WTC11 (cell line): ENCODE measurements at regions not wholly inside any gene's neighbourhood (a gene's known extent, or its start where the extent isn't known, plus 50 kb on each side); places are given as distances from the start of the nearest gene placed in this dataset.

ENCODE experiments used
- ELF4 ChIP-seq: sonication (generic); formaldehyde crosslinking; IDR thresholded peaks from 2 replicates; pipeline ENCODE4 v1.8.1; 2022; ENCODE audit warnings: low read depth, mild to moderate bottlenecking, moderate library complexity, missing genetic modification reagents
- ETV6 ChIP-seq: sonication (generic); formaldehyde crosslinking; IDR thresholded peaks from 2 replicates; pipeline ENCODE4 v1.8.1; 2022; ENCODE audit warnings: mild to moderate bottlenecking, missing genetic modification reagents
- FOXJ3 ChIP-seq: sonication (generic); formaldehyde crosslinking; IDR thresholded peaks from 2 replicates; pipeline ENCODE4 v1.9.0; 2021; ENCODE audit warnings: missing genetic modification reagents, mild to moderate bottlenecking, borderline replicate concordance
- FOXP1 ChIP-seq: sonication (generic); formaldehyde crosslinking; IDR thresholded peaks from 2 replicates; pipeline ENCODE4 v1.8.0; 2022; ENCODE audit warnings: missing genetic modification reagents, mild to moderate bottlenecking, moderate library complexity, borderline replicate concordance
- IRF2 ChIP-seq: sonication (generic); formaldehyde crosslinking; IDR thresholded peaks from 2 replicates; pipeline ENCODE4 v1.8.0; 2022; ENCODE audit warnings: low read depth, missing genetic modification reagents, borderline replicate concordance
- NR2C2 ChIP-seq: sonication (generic); formaldehyde crosslinking; IDR thresholded peaks from 2 replicates; pipeline ENCODE4 v1.8.0; 2022; ENCODE audit warnings: mild to moderate bottlenecking, missing genetic modification reagents
- RELA ChIP-seq: sonication (generic); formaldehyde crosslinking; IDR thresholded peaks from 2 replicates; pipeline ENCODE4 v1.8.1; 2022; ENCODE audit warnings: missing genetic modification reagents, mild to moderate bottlenecking, borderline replicate concordance
- TF ChIP-seq, protein P1 (sequence below): fragments of 200-600 bp; IDR thresholded peaks from 2 replicates; pipeline ENCODE4 v1.8.0; 2022; ENCODE audit warnings: antibody characterized with exemption
- TF ChIP-seq, protein P2 (sequence below): fragments of 250-450 bp; sonication (Bioruptor Pico); IDR thresholded peaks from 2 replicates; pipeline ENCODE4 v1.9.0; 2021; ENCODE audit warnings: moderate library complexity, mild to moderate bottlenecking, inconsistent platforms, borderline replicate concordance
- TF ChIP-seq, protein P3 (sequence below): sonication (generic); formaldehyde crosslinking; IDR thresholded peaks from 2 replicates; pipeline ENCODE4 v1.8.1; 2023; ENCODE audit warnings: mild to moderate bottlenecking, missing genetic modification reagents
- TF ChIP-seq, protein P4 (sequence below): sonication (generic); formaldehyde crosslinking; IDR thresholded peaks from 2 replicates; pipeline ENCODE4 v1.8.0; 2022; ENCODE audit warnings: mild to moderate bottlenecking, missing genetic modification reagents
- TF ChIP-seq, protein P5 (sequence below): sonication (generic); formaldehyde crosslinking; IDR thresholded peaks from 2 replicates; pipeline ENCODE4 v1.8.1; 2023; ENCODE audit warnings: mild to moderate bottlenecking, missing genetic modification reagents, moderate library complexity
- TF ChIP-seq, protein P6 (sequence below): sonication (generic); formaldehyde crosslinking; IDR thresholded peaks from 2 replicates; pipeline ENCODE4 v1.8.1; 2023; ENCODE audit warnings: mild to moderate bottlenecking, missing genetic modification reagents
- TF ChIP-seq, protein P7 (sequence below): sonication (generic); formaldehyde crosslinking; conservative IDR thresholded peaks from 2 replicates; pipeline ENCODE4 v1.8.1; 2022; ENCODE audit warnings: mild to moderate bottlenecking, missing genetic modification reagents

DNA sequence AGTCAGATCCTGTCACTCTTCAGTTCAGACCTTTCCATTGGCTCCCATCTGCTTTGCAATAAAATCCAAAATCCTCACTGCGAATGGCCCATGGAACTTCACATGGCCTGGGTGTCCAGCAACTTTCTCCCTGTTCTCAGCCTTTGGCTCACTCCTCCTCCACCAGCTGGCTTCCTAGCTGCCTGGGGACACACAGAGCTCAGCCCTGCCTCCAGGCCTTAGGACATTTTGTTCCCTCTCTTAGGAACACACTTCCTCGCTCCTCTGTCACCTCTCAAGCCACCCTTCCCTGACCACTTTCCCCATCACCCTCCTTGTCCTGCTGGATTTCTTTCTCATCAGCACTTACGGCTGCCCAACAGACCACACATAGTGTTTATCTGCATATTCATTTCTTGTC lies 419.6 kb downstream of the MED13L start:
- TF ChIP-seq, protein P1, sequence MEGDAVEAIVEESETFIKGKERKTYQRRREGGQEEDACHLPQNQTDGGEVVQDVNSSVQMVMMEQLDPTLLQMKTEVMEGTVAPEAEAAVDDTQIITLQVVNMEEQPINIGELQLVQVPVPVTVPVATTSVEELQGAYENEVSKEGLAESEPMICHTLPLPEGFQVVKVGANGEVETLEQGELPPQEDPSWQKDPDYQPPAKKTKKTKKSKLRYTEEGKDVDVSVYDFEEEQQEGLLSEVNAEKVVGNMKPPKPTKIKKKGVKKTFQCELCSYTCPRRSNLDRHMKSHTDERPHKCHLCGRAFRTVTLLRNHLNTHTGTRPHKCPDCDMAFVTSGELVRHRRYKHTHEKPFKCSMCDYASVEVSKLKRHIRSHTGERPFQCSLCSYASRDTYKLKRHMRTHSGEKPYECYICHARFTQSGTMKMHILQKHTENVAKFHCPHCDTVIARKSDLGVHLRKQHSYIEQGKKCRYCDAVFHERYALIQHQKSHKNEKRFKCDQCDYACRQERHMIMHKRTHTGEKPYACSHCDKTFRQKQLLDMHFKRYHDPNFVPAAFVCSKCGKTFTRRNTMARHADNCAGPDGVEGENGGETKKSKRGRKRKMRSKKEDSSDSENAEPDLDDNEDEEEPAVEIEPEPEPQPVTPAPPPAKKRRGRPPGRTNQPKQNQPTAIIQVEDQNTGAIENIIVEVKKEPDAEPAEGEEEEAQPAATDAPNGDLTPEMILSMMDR, result no peak
- no peak for TF ChIP-seq FOXP1 (CRISPR knock-in tag)
- TF ChIP-seq RELA, result no peak
- TF ChIP-seq, protein P2, sequence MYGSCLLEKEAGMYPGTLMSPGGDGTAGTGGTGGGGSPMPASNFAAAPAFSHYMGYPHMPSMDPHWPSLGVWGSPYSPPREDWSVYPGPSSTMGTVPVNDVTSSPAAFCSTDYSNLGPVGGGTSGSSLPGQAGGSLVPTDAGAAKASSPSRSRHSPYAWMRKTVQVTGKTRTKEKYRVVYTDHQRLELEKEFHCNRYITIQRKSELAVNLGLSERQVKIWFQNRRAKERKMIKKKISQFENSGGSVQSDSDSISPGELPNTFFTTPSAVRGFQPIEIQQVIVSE (CRISPR knock-in tag), result no peak
- TF ChIP-seq, protein P3, sequence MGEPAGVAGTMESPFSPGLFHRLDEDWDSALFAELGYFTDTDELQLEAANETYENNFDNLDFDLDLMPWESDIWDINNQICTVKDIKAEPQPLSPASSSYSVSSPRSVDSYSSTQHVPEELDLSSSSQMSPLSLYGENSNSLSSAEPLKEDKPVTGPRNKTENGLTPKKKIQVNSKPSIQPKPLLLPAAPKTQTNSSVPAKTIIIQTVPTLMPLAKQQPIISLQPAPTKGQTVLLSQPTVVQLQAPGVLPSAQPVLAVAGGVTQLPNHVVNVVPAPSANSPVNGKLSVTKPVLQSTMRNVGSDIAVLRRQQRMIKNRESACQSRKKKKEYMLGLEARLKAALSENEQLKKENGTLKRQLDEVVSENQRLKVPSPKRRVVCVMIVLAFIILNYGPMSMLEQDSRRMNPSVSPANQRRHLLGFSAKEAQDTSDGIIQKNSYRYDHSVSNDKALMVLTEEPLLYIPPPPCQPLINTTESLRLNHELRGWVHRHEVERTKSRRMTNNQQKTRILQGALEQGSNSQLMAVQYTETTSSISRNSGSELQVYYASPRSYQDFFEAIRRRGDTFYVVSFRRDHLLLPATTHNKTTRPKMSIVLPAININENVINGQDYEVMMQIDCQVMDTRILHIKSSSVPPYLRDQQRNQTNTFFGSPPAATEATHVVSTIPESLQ, result no peak
- TF ChIP-seq FOXJ3 (CRISPR knock-in tag), result no peak
- TF ChIP-seq, protein P4, sequence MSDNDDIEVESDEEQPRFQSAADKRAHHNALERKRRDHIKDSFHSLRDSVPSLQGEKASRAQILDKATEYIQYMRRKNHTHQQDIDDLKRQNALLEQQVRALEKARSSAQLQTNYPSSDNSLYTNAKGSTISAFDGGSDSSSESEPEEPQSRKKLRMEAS (CRISPR knock-in tag), result no peak
- TF ChIP-seq NR2C2 (CRISPR knock-in tag), result no peak
- no peak for TF ChIP-seq ELF4
- TF ChIP-seq, protein P5, sequence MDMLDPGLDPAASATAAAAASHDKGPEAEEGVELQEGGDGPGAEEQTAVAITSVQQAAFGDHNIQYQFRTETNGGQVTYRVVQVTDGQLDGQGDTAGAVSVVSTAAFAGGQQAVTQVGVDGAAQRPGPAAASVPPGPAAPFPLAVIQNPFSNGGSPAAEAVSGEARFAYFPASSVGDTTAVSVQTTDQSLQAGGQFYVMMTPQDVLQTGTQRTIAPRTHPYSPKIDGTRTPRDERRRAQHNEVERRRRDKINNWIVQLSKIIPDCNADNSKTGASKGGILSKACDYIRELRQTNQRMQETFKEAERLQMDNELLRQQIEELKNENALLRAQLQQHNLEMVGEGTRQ (CRISPR knock-in tag), result no peak
- TF ChIP-seq IRF2 (CRISPR knock-in tag), result no peak
- TF ChIP-seq, protein P6, sequence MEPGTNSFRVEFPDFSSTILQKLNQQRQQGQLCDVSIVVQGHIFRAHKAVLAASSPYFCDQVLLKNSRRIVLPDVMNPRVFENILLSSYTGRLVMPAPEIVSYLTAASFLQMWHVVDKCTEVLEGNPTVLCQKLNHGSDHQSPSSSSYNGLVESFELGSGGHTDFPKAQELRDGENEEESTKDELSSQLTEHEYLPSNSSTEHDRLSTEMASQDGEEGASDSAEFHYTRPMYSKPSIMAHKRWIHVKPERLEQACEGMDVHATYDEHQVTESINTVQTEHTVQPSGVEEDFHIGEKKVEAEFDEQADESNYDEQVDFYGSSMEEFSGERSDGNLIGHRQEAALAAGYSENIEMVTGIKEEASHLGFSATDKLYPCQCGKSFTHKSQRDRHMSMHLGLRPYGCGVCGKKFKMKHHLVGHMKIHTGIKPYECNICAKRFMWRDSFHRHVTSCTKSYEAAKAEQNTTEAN (CRISPR knock-in tag), result no peak
- TF ChIP-seq, protein P7, sequence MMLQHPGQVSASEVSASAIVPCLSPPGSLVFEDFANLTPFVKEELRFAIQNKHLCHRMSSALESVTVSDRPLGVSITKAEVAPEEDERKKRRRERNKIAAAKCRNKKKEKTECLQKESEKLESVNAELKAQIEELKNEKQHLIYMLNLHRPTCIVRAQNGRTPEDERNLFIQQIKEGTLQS (CRISPR knock-in tag), result no peak
- TF ChIP-seq ETV6 (CRISPR knock-in tag), result no peak
